Smooth muscle cell (in vitro differentiated cells): ENCODE measurements at regions not wholly inside any gene's neighbourhood (a gene's known extent, or its start where the extent isn't known, plus 50 kb on each side); places are given as distances from the start of the nearest gene placed in this dataset.

Experiments
- DNase-seq: peaks from one replicate; lab custom pipeline; 2025; ENCODE audit not compliant: unreplicated experiment; lab: John Stamatoyannopoulos, UW
- H2AFZ ChIP-seq: fragments of 200-600 bp; sonication (generic); 2 replicates; pipeline ENCODE4 v1.6.0; 2016; ENCODE audit warnings: antibody characterized with exemption, low read depth, mild to moderate bottlenecking
- H3F3A ChIP-seq: fragments of 200-600 bp; sonication (generic); 2 replicates; pipeline ENCODE4 v1.6.0; 2017; ENCODE audit warnings: antibody characterized with exemption, low read depth
- H3K27ac ChIP-seq: fragments of 200-600 bp; sonication (generic); 2 replicates; pipeline ENCODE4 v1.5.1; 2016; ENCODE audit warnings: low read depth, mild to moderate bottlenecking
- H3K27me3 ChIP-seq: fragments of 200-600 bp; sonication (generic); 2 replicates; pipeline ENCODE4 v1.6.1; 2016; ENCODE audit warnings: low read depth, mild to moderate bottlenecking
- H3K36me3 ChIP-seq: fragments of 200-600 bp; sonication (generic); 2 replicates; pipeline ENCODE4 v1.5.1; 2016; ENCODE audit warnings: low read depth
- H3K4me1 ChIP-seq: fragments of 200-600 bp; sonication (generic); 2 replicates; pipeline ENCODE4 v1.5.1; 2016; ENCODE audit warnings: low read depth
- H3K4me2 ChIP-seq: fragments of 200-600 bp; sonication (generic); 2 replicates; pipeline ENCODE4 v1.6.0; 2016; ENCODE audit warnings: mild to moderate bottlenecking
- H3K4me3 ChIP-seq: fragments of 200-600 bp; sonication (generic); 2 replicates; pipeline ENCODE4 v1.5.1; 2016; ENCODE audit warnings: mild to moderate bottlenecking
- H3K79me2 ChIP-seq: fragments of 200-600 bp; sonication (generic); 2 replicates; pipeline ENCODE4 v1.6.0; 2016; ENCODE audit warnings: low read depth, mild to moderate bottlenecking
- H3K9ac ChIP-seq: fragments of 200-600 bp; sonication (generic); 2 replicates; pipeline ENCODE4 v1.6.0; 2016; ENCODE audit warnings: low read depth
- H3K9me3 ChIP-seq: fragments of 200-600 bp; sonication (generic); replicated peaks from 2 replicates; pipeline ENCODE4 v1.5.1; 2016; ENCODE audit warnings: low read depth
- H4K20me1 ChIP-seq: fragments of 200-600 bp; sonication (generic); 2 replicates; pipeline ENCODE4 v1.6.0; 2016; ENCODE audit warnings: low read depth
- WGBS: methylation state at CpG from one replicate; pipeline ENCODE4 v1.1.7; 2016; ENCODE audit warnings: low lambda C conversion rate; 5-methylcytosine and 5-hydroxymethylcytosine counted together
- TF ChIP-seq, protein P1 (sequence below): fragments of 200-600 bp; sonication (generic); IDR thresholded peaks from 2 replicates; pipeline ENCODE4 v1.5.1; 2017; ENCODE audit warnings: borderline replicate concordance, mild to moderate bottlenecking, antibody characterized with exemption; ENCODE audit not compliant: insufficient read depth, poor library complexity, severe bottlenecking

- Histone ChIP-seq H2AFZ (no peak overlapping the region), H4K20me1 (no peaks in the 10 kb centered on the region), H3K27me3 (no peaks in the 10 kb centered on the region), H3K4me1 (no peaks in the 10 kb centered on the region), H3K4me3 (no peak overlapping the region), H3K4me2 (no peak overlapping the region), H3K79me2 (no peaks in the 10 kb centered on the region), H3K9ac (no peak overlapping the region), H3K36me3 (no peaks in the 10 kb centered on the region), H3F3A (no peaks in the 10 kb centered on the region), H3K27ac (no peak overlapping the region), H3K9me3 (no peaks in the 10 kb centered on the region)
- TF ChIP-seq, protein P1, sequence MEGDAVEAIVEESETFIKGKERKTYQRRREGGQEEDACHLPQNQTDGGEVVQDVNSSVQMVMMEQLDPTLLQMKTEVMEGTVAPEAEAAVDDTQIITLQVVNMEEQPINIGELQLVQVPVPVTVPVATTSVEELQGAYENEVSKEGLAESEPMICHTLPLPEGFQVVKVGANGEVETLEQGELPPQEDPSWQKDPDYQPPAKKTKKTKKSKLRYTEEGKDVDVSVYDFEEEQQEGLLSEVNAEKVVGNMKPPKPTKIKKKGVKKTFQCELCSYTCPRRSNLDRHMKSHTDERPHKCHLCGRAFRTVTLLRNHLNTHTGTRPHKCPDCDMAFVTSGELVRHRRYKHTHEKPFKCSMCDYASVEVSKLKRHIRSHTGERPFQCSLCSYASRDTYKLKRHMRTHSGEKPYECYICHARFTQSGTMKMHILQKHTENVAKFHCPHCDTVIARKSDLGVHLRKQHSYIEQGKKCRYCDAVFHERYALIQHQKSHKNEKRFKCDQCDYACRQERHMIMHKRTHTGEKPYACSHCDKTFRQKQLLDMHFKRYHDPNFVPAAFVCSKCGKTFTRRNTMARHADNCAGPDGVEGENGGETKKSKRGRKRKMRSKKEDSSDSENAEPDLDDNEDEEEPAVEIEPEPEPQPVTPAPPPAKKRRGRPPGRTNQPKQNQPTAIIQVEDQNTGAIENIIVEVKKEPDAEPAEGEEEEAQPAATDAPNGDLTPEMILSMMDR: no peak
- DNase-seq: no peak
- 92% methylated on average over 2 of the region's 2 CpGs for WGBS
These were observed 399.4 kb upstream of the ADGRL3 start for GRCh38 chr4:60800701-60801100.

DNA sequence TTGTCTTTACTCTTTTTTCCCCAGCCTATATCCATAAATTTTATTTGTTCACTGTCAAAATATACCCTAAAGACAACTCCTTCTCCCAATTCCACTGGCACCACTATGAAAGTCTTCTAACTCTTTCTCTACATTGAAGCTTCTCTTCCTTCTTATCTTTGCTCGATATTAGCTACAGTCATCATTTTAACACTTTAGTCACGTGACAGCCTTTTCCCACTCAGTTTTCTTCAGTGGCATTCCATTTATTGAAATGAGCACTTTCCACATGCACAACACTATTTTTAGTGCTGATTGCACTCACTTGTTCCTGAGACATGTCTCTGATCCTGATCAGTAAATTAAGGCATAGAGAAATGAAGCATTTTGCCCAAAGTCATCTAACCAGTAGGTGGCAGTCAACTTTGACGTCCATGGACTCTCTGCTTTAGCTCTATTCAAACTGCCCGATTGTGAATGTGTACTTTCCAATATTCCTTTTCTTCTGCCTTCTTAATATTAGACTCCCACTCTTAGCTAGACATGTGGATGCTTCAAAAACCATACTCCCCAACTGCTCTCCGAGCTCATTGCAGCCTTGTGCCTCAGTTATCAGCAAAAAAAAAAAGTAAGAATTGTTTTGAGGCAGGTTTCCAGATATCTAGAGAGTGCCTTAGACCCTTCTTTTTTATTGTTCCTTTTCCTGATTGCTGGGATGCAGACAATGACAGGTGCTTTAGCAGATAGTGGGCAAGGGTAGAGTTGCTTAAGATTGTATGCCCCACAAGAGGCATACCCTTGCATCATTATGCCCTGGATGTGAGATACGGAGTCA is 394.4 kb upstream of the ADGRL3 start:
- H2AFZ ChIP-seq: peak overlapping the region; percentile 6
- TF ChIP-seq, protein P1: peak; percentile 63
- no peak overlapping the region for H3K4me3 ChIP-seq
- H3K27ac ChIP-seq: no peak overlapping the region
- DNase-seq: no peak
- no peaks in the 10 kb centered on the region for H3K27me3 ChIP-seq
- H3K9ac ChIP-seq: no peak overlapping the region
- WGBS: 44% methylated on average over 6 of the region's 6 CpGs
- no peaks in the 10 kb centered on the region for H3K4me1 ChIP-seq
- no peaks in the 10 kb centered on the region for H3K36me3 ChIP-seq
- H3K4me2 ChIP-seq: no peak overlapping the region
- no peaks in the 10 kb centered on the region for H3K9me3 ChIP-seq
- no peaks in the 10 kb centered on the region for H3K79me2 ChIP-seq
- H3F3A ChIP-seq: no peaks in the 10 kb centered on the region
- H4K20me1 ChIP-seq: no peaks in the 10 kb centered on the region

- H3K4me2 ChIP-seq: no peak overlapping the region
- no peak overlapping the region for H3K4me3 ChIP-seq
- H3K4me1 ChIP-seq: no peaks in the 10 kb centered on the region
- H2AFZ ChIP-seq: no peak overlapping the region
- no peaks in the 10 kb centered on the region for H3K36me3 ChIP-seq
- no peak for DNase-seq
- H3K9ac ChIP-seq: no peak overlapping the region
- H3K27ac ChIP-seq: no peak overlapping the region
- 94% methylated on average over 1 of the region's 1 CpG for WGBS
- no peaks in the 10 kb centered on the region for H4K20me1 ChIP-seq
- H3K27me3 ChIP-seq: no peaks in the 10 kb centered on the region
- no peaks in the 10 kb centered on the region for H3K9me3 ChIP-seq
- TF ChIP-seq, protein P1: no peak
- no peaks in the 10 kb centered on the region for H3F3A ChIP-seq
- no peaks in the 10 kb centered on the region for H3K79me2 ChIP-seq
These were observed 391.2 kb upstream of the ADGRL3 start for GRCh38 chr4:60808726-60809485.

GRCh38 chr4:60809486-60809800 is 390.7 kb upstream of the ADGRL3 start:
- TF ChIP-seq, protein P1: no peak
- Histone ChIP-seq H3K4me1 (no peaks in the 10 kb centered on the region), H3K27ac (no peak overlapping the region), H3K4me2 (no peak overlapping the region), H3K36me3 (no peaks in the 10 kb centered on the region), H3F3A (no peaks in the 10 kb centered on the region), H4K20me1 (no peaks in the 10 kb centered on the region), H3K4me3 (no peak overlapping the region), H3K9ac (no peak overlapping the region), H3K9me3 (no peaks in the 10 kb centered on the region), H2AFZ (no peak overlapping the region), H3K79me2 (no peaks in the 10 kb centered on the region), H3K27me3 (no peaks in the 10 kb centered on the region)
- DNase-seq: no peak
- WGBS: 89% methylated on average over 1 of the region's 1 CpG
